ENCODE measurements at regions not wholly inside any gene's neighbourhood (a gene's known extent, or its start where the extent isn't known, plus 50 kb on each side); places are given as distances from the start of the nearest gene placed in this dataset.

- Histone ChIP-seq H3K27ac (no peak overlapping the region), H3K9me3 (no peaks in the 10 kb centered on the region), H3K4me1 (no peaks in the 10 kb centered on the region), H3K36me3 (no peaks in the 10 kb centered on the region), H3K4me3 (no peak overlapping the region), H3K27me3 (no peaks in the 10 kb centered on the region)
- DNase-seq (ENCODE audit: low spot score in 2 of 2), result no peak
- TF ChIP-seq POLR2AphosphoS5 (IDR thresholded peaks at IDR 0.05), result no peak
- no peak for TF ChIP-seq CTCF (IDR thresholded peaks at IDR 0.05)
- no peak for TF ChIP-seq POLR2A (IDR thresholded peaks at IDR 0.05)
- intact Hi-C loops (cut with DNase I; ENCODE audit: low total_unique reads), result no loop called here
These were observed 200.1 kb upstream of the VCX3A start for GRCh38 chrX:6734844-6735634.

- Histone ChIP-seq H3K9me3 (no peaks in the 10 kb centered on the region), H3K27ac (no peak overlapping the region), H3K27me3 (no peaks in the 10 kb centered on the region), H3K4me3 (no peak overlapping the region), H3K36me3 (no peaks in the 10 kb centered on the region), H3K4me1 (no peaks in the 10 kb centered on the region)
- DNase-seq (ENCODE audit: low spot score in 2 of 2), result no peak
- TF ChIP-seq CTCF (IDR thresholded peaks at IDR 0.05) (no peak), POLR2AphosphoS5 (IDR thresholded peaks at IDR 0.05) (no peak), POLR2A (IDR thresholded peaks at IDR 0.05) (no peak)
- intact Hi-C loops (cut with DNase I; ENCODE audit: low total_unique reads), result no loop called here
These were observed 197.2 kb upstream of the VCX3A start for GRCh38 chrX:6732101-6732500.

GRCh38 chrX:6729626-6730025, 194.7 kb upstream of the VCX3A start:
- intact Hi-C loops (cut with DNase I; ENCODE audit: low total_unique reads), result no loop called here
- H3K4me3 ChIP-seq, result no peak overlapping the region
- DNase-seq (ENCODE audit: low spot score in 2 of 2), result no peak
- H3K4me1 ChIP-seq, result no peaks in the 10 kb centered on the region
- H3K27ac ChIP-seq, result no peak overlapping the region
- TF ChIP-seq CTCF (IDR thresholded peaks at IDR 0.05) (no peak), POLR2AphosphoS5 (IDR thresholded peaks at IDR 0.05) (no peak), POLR2A (IDR thresholded peaks at IDR 0.05) (no peak)
- no peaks in the 10 kb centered on the region for H3K36me3 ChIP-seq
- H3K9me3 ChIP-seq, result no peaks in the 10 kb centered on the region
- H3K27me3 ChIP-seq, result no peaks in the 10 kb centered on the region

- H3K4me1 ChIP-seq, result no peaks in the 10 kb centered on the region
- intact Hi-C loops (cut with DNase I; ENCODE audit: low total_unique reads), result no loop called here
- H3K36me3 ChIP-seq, result no peaks in the 10 kb centered on the region
- H3K9me3 ChIP-seq, result no peaks in the 10 kb centered on the region
- H3K27me3 ChIP-seq, result no peaks in the 10 kb centered on the region
- no peak overlapping the region for H3K4me3 ChIP-seq
- no peak overlapping the region for H3K27ac ChIP-seq
- TF ChIP-seq POLR2AphosphoS5 (IDR thresholded peaks at IDR 0.05), result no peak
- TF ChIP-seq POLR2A (IDR thresholded peaks at IDR 0.05), result no peak
- no peak for TF ChIP-seq CTCF (IDR thresholded peaks at IDR 0.05)
- DNase-seq (ENCODE audit: low spot score in 2 of 2), result no peak
These were observed 183.8 kb upstream of the VCX3A start for GRCh38 chrX:6718766-6719165.

- intact Hi-C loops (cut with DNase I; ENCODE audit: low total_unique reads), result no loop called here
- Histone ChIP-seq H3K36me3 (no peaks in the 10 kb centered on the region), H3K27ac (no peak overlapping the region)
These were observed 173.9 kb upstream of the VCX3A start for GRCh38 chrX:6708676-6709380.

More at GRCh38 chrX:6708676-6709380, 173.9 kb upstream of the VCX3A start:
- TF ChIP-seq CTCF (IDR thresholded peaks at IDR 0.05) (no peak), POLR2AphosphoS5 (IDR thresholded peaks at IDR 0.05) (no peak), POLR2A (IDR thresholded peaks at IDR 0.05) (no peak)
- no peak for DNase-seq (ENCODE audit: low spot score in 2 of 2)
- Histone ChIP-seq H3K4me1 (no peaks in the 10 kb centered on the region), H3K9me3 (no peaks in the 10 kb centered on the region), H3K27me3 (no peaks in the 10 kb centered on the region), H3K4me3 (no peak overlapping the region)
